ENCODE measurements at regions not wholly inside any gene's neighbourhood (a gene's known extent, or its start where the extent isn't known, plus 50 kb on each side); places are given as distances from the start of the nearest gene placed in this dataset.

DNA sequence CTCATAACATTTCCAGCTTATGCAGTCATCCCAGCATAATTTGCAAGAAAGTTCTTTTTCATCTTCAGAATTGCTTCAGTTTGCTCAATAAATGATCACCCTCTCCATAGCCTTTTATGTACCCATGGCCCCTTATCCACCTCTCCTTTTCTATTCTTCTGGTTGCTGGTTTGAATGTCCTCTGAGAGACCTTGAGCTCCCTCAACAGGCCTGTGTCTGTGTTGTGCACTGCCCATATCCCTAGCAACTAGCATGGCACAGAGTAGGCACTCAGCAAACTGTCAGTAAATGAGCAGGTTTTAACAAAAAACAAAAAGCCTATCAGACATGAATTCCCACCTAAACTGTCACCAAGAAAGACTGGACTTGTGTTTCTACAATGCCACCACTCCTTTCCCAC is 160.5 kb downstream of the AKAIN1 start:
- peaks cover 0 to 11% (median 4%) of the 10 kb centered on the region in 7 donors for H3K9me3 Mint-ChIP-seq
- H3K27ac Mint-ChIP-seq = no peak overlapping the region
- TF ChIP-seq, protein P1, sequence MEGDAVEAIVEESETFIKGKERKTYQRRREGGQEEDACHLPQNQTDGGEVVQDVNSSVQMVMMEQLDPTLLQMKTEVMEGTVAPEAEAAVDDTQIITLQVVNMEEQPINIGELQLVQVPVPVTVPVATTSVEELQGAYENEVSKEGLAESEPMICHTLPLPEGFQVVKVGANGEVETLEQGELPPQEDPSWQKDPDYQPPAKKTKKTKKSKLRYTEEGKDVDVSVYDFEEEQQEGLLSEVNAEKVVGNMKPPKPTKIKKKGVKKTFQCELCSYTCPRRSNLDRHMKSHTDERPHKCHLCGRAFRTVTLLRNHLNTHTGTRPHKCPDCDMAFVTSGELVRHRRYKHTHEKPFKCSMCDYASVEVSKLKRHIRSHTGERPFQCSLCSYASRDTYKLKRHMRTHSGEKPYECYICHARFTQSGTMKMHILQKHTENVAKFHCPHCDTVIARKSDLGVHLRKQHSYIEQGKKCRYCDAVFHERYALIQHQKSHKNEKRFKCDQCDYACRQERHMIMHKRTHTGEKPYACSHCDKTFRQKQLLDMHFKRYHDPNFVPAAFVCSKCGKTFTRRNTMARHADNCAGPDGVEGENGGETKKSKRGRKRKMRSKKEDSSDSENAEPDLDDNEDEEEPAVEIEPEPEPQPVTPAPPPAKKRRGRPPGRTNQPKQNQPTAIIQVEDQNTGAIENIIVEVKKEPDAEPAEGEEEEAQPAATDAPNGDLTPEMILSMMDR (IDR thresholded peaks at IDR 0.05) = no peak
- no peak for DNase-seq
- peaks cover 0 to 2% (median 0%) of the 10 kb centered on the region in 3 donors for H3K27me3 Mint-ChIP-seq (ENCODE audit: low read depth in 3 of 3)
- Histone ChIP-seq H3K4me3 (replicated peaks in 1 of 3; ENCODE audit: low read depth in 2 of 3, low read length in 3 of 3) (no peak overlapping the region), H3K4me1 (ENCODE audit: control insufficient read depth in 1 of 2, insufficient read depth in 2 of 2, low read length in 2 of 2) (no peaks in the 10 kb centered on the region), H3K36me3 (replicated peaks in 1 of 2; ENCODE audit: control insufficient read depth in 1 of 2, insufficient read depth in 2 of 2, low read length in 2 of 2) (no peaks in the 10 kb centered on the region), H3K79me2 (ENCODE audit: insufficient read depth, low read length) (no peaks in the 10 kb centered on the region), H4K20me1 (ENCODE audit: insufficient read depth, low read length) (no peaks in the 10 kb centered on the region), H3K27ac (ENCODE audit: low read depth in 1 of 2, low read length in 2 of 2) (no peak overlapping the region), H3K4me2 (replicated peaks; ENCODE audit: extremely low read depth, low read length, poor library complexity, severe bottlenecking) (no peak overlapping the region), H3K9ac (ENCODE audit: insufficient read depth, low read length, poor library complexity, severe bottlenecking) (no peak overlapping the region), H3K27me3 (ENCODE audit: control insufficient read depth in 2 of 2, insufficient read depth in 2 of 2, low read length in 2 of 2) (no peaks in the 10 kb centered on the region), H2AFZ (ENCODE audit: insufficient read depth, low read depth, low read length, poor library complexity, severe bottlenecking) (no peak overlapping the region), H3K9me3 (replicated peaks in 1 of 2; ENCODE audit: control insufficient read depth in 1 of 2, insufficient read depth in 1 of 2, low read length in 2 of 2) (no peaks in the 10 kb centered on the region)
- no peak overlapping the region for H3K4me3 Mint-ChIP-seq
- H3K4me1 Mint-ChIP-seq = no peaks in the 10 kb centered on the region
- intact Hi-C loops (cut with micrococcal nuclease) = no loop called here
- H3K36me3 Mint-ChIP-seq = no peaks in the 10 kb centered on the region

DNA sequence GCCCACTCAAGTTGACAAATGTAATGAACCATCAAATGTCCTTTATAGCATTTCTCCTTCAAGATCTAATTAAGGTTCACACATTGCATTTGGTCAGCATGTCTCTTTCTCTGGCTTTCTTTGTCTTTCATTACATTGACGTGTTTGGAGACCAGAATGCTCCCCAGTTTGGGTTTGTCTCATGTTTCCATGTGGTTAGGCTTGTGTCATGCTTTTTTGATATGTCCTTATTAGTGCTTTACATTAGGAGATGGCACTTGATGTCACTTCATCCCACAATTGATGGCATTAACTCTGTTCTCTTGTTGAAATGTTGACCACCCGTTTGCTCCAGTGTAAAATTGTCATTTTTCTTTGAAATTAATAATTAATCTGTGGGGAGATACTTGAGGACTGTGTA is 165.8 kb downstream of the AKAIN1 start:
- DNase-seq = no peak
- H3K4me3 ChIP-seq (replicated peaks in 1 of 3; ENCODE audit: low read depth in 2 of 3, low read length in 3 of 3) = no peak overlapping the region
- no peaks in the 10 kb centered on the region for H3K4me1 Mint-ChIP-seq
- H3K36me3 ChIP-seq (replicated peaks in 1 of 2; ENCODE audit: control insufficient read depth in 1 of 2, insufficient read depth in 2 of 2, low read length in 2 of 2) = no peaks in the 10 kb centered on the region
- no peak overlapping the region for H3K27ac ChIP-seq (ENCODE audit: low read depth in 1 of 2, low read length in 2 of 2)
- peaks cover 0 to 1% (median 0%) of the 10 kb centered on the region in 3 donors for H3K27me3 Mint-ChIP-seq (ENCODE audit: low read depth in 3 of 3)
- intact Hi-C loops (cut with micrococcal nuclease) = no loop called here
- H3K36me3 Mint-ChIP-seq = no peaks in the 10 kb centered on the region
- H3K27ac Mint-ChIP-seq = no peak overlapping the region
- H3K27me3 ChIP-seq (ENCODE audit: control insufficient read depth in 2 of 2, insufficient read depth in 2 of 2, low read length in 2 of 2) = no peaks in the 10 kb centered on the region
- no peaks in the 10 kb centered on the region for H3K9me3 ChIP-seq (replicated peaks in 1 of 2; ENCODE audit: control insufficient read depth in 1 of 2, insufficient read depth in 1 of 2, low read length in 2 of 2)
- H3K4me1 ChIP-seq (ENCODE audit: control insufficient read depth in 1 of 2, insufficient read depth in 2 of 2, low read length in 2 of 2) = no peaks in the 10 kb centered on the region
- no peak overlapping the region for H3K4me3 Mint-ChIP-seq
- TF ChIP-seq, protein P1 (IDR thresholded peaks at IDR 0.05) = no peak
- no peak overlapping the region for H3K4me2 ChIP-seq (replicated peaks; ENCODE audit: extremely low read depth, low read length, poor library complexity, severe bottlenecking)
- H3K9ac ChIP-seq (ENCODE audit: insufficient read depth, low read length, poor library complexity, severe bottlenecking) = no peak overlapping the region
- WGBS (ENCODE audit: insufficient coverage) = 75% methylated on average over 1 of the region's 2 CpGs
- H2AFZ ChIP-seq (ENCODE audit: insufficient read depth, low read depth, low read length, poor library complexity, severe bottlenecking) = no peak overlapping the region
- no peaks in the 10 kb centered on the region for H3K79me2 ChIP-seq (ENCODE audit: insufficient read depth, low read length)
- no peaks in the 10 kb centered on the region for H4K20me1 ChIP-seq (ENCODE audit: insufficient read depth, low read length)
- H3K9me3 Mint-ChIP-seq = peaks cover 0 to 6% (median 4%) of the 10 kb centered on the region in 7 donors
